Stimulated activated CD8-positive, alpha-beta memory T cell treated with anti-CD3 and anti-CD28 coated beads, Interleukin-7, amount 100 ng/mL, for 24 hours (primary cell): ENCODE measurements at regions not wholly inside any gene's neighbourhood (a gene's known extent, or its start where the extent isn't known, plus 50 kb on each side); places are given as distances from the start of the nearest gene placed in this dataset.

Experiments
- DNase-seq: peaks from one replicate; pipeline ENCODE4 v3.0.0-alpha.2; 2020; ENCODE audit warnings: low read depth

- DNase-seq: no peak
These were observed 52.5 kb upstream of the C9orf72 start for GRCh38 chr9:27625751-27626150.

DNA sequence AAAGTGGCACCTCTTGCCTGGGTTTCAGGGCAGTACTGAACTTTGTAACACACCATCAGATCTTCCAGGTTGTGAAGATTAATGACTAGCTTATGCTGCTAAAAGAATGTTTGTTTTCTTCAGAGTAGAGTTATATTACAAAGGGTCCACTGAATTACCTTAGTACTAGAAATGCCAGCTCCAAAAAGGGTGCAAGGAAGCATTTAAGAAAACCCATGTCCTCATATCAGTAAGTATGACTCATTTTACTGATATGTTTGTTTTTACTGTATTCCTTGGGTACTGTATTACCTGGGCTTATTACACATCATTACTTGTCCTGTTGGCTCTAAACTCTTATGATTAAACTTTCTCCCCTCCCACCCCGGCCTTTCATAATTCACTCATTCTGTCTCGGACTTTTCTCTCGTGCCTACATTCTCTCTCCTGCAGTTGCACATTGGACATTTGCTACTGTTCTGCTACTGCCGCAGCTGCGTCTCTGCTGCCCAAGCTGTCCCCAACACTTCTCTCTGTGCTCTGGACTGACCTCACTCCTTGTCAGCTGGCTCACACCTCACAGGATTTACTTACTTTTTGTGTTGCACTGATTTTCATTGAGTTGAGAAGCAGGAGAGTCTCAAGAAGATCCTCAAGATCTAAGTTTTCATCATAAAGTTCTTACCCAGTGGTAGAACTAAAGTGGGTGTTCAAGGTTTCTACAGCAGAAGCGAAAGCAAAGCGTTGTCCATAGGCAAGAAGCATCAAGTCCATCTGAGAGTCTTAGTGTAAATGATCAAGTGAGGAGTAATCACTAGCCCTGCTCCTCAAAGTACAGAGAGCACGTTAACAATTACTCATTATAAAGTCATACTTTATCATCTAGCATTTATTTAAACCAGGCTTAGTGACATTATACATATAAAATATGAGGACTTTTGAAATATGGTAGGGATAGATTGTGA is 53.2 kb upstream of the C9orf72 start:
- no peak for DNase-seq

DNA sequence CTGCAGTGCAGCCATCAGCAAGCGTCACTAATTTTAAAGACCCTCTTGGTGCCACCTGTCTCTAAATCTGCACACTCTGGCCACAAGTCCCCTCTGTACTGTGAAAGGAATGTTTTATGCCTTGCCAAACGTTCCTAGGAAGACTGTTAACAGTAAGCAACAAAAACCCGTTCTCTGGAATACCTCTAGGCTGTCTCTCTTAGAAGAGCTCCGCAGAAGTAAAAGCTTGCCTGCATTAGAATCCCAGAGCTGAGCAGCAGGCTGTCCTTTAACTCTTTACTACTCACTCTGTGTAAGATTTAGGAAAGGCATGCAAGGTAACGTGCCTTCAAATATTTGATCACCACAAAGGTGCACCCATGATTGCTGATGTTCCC is 53.9 kb upstream of the C9orf72 start:
- no peak for DNase-seq

- DNase-seq: no peak
These were observed 55.0 kb upstream of the C9orf72 start for GRCh38 chr9:27628311-27628710.

DNA sequence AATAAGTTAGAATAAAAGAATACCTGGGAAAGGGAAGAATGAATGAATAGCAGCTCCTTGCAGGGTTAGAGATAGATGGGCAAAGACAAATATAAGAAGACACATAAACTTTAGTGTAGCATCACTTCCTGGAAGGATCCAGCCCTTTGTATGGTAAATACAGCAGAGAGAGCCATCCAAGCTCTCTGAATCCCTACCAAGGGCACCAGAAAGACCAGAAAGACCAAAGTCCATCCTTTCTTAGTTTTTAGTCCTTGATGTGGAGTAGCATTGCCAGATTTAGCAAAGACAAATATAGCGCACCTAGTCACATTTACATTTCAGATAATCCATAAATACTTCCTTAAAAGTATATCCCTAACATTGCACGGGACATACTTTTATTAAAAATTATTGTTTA is 56.1 kb upstream of the C9orf72 start:
- DNase-seq: no peak

DNA sequence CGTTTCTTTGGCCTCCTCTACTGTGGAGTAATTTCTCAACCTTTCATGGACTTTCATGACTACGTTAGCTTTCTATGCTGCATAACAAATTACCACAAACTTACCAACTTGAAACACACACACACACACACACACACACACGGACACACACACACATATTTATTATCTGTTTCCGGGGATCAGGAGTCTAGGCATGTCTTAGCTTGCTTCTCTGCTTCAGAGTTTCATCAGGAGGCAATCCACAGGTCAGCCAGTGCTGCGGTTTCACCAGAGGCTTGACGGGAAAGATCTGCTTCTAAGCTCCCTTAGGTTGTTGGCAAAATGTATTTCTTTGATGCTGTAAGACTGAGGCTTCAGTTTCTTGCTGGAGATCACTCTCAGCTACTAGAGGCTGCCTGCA is 59.0 kb upstream of the C9orf72 start:
- DNase-seq: no peak

DNA sequence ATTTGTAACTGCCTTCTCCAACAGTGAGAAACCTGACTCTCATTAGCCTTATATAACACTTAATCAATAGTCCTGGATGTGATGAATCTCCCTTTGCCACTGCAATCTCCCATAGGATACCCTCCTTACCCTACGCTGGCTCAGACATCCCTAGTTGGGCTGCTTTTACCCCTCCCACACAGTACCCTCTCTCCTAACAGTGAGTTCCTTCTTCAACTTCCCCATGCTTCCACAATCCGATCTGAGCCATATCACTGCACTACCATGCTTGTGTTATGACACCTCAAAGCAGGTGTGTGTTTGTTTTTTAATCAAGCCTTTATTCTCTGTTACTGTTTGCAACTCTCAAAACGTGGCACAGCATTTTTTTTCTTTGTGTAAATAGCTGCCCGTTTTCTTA is 60.5 kb upstream of the C9orf72 start:
- DNase-seq: no peak

DNA sequence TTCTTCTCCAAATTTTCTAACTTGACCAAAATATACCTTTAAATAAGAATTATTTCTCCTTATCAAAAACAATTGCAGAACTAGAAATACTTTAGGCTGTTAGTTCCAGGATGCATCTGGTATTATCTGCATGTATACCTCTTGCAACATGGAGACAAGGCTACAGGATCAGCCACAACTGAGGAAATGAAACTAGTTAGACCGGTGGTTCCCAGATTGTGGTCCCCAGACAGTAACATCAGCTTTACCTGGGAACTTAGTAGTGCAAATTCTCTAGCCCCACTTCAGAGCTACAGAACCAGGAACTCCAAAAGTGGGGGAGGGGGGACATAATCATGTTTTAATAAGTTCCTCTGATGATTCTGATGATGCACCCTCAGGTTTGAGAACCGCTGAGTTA is 61.6 kb upstream of the C9orf72 start:
- no peak for DNase-seq

DNA sequence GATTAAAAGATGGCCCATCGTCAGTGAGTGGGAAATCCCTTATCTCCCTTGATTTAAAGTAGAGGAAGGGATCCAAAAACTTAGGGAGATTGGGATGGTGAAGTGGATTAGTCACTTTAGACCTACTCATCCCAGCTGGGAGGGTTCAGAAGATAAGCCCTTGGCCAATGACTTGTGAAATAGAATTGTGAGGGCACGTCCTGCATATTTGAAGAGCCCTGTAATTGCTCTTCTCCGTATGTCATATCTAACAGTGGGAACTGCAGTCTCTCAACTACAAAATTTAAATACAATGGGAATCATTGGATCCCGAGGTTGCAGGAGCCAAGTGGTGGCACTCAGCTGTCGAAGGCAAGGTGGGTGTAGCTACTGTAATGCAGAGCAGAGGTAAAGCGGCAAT is 65.4 kb upstream of the C9orf72 start:
- no peak for DNase-seq

GRCh38 chr9:27645161-27645840 is 72.0 kb upstream of the C9orf72 start:
- no peak for DNase-seq

GRCh38 chr9:27653246-27653645 is 80.0 kb upstream of the C9orf72 start:
- DNase-seq: no peak

- no peak for DNase-seq
These were observed 80.7 kb upstream of the C9orf72 start for GRCh38 chr9:27653957-27654356.

- no peak for DNase-seq
These were observed 81.5 kb upstream of the C9orf72 start for GRCh38 chr9:27654629-27655285.

DNA sequence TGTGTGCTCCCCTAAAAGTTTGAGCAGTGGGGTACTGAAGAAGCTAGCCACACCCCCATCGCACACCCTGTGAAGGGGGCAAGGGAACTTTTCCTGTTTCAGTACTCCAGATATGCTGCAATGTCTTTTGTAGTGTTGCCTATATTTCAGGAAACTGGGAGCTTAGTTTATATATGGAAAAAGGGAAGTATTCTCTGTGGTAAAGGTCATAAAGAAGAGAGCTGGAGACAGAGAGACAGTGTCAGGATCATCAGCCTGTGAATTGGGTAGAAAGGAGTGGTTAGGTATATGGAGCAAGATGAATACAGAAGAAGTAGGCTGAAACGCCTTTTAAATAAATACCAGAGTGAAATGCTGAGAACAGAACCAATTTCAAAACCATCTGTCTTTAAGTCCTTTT is 82.2 kb upstream of the C9orf72 start:
- no peak for DNase-seq

DNA sequence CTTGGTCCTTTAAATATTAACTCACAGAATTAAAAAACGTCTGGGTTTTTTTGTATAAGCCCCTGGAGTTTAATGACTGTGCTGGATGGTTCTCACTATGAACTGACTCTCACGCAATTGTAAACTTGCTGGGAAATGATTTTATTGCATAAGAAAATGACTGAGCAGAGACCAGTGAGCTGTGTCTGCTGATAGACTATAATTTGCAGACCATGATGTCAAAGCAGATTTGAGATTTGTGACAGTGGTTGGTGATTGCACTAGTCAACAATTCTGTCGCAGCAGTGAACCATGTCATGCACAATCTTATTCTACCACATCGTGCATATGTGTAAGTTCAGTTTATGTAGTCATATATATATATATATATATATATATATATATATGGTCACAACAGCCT is 85.7 kb upstream of the C9orf72 start:
- DNase-seq: no peak

DNA sequence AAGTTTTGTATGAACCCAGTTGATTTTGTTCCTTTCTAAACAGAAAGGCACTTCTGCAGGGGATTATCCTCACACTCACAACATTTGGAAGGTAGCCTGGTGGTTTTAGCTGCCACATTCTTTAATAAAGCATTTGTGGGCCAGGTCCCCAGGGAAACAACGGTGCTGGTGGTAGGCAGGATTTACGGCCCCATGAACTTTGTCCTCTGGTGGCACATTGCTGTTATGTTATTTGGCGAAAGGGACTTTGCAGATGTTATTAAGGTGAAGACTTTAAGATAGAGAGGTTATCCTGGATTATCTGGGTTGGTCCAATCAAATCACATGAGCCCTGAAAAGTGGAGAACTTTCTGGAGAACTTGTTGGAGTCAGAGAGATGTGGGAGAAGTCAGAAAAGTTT is 86.3 kb upstream of the C9orf72 start:
- DNase-seq: no peak

GRCh38 chr9:27660148-27660547 is 86.9 kb upstream of the C9orf72 start:
- no peak for DNase-seq

DNA sequence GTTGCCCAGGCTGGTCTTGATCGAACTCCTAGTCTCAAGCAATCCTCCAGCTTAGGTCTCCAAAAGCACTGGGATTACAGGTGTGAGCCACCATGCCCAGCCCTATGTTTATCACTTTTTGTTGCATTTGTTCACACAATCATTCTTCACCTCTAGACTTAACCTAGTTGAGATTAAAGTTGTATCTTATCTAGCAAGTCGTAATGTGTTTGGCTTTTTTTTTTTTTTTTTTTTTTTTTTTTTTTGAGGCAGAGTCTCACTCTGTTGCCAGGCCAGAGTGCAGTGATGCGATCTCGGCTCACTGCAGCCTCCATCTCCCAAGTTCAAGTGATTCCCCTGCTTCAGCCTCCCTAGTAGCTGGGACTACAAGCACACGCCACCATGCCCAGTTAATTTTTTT is 90.2 kb upstream of the C9orf72 start:
- no peak for DNase-seq

DNA sequence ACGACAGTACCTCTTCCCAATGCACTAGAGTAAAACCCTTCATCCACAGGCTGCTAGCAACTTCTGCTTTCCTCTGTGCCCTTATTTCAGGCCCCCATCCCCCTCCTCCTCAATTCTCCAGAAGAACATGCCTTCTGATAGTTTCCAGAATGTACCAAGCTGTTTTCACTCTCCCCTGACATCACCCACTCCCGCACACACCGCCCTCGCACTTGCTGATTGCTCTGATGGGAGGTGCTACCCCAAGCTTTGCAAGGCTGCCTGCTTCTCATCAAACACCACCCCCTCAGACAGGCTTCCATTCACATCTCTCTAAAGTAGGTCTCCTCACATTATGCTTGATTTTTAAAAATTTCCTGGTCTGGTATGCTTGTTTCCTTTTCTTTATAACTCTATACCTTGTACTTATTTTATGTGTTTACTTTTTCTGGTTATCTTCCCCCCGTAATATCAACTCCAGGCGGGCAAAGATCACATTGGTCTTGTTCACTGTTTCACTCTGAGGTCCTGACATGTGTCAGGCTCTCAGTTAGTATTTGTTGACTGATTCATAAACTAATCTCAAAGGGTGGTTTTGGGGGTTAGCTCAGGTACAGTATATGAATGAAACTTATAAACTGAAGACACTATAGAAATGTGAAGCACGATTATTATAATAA is 91.0 kb upstream of the C9orf72 start:
- DNase-seq: no peak

- DNase-seq: no peak
These were observed 91.9 kb upstream of the C9orf72 start for GRCh38 chr9:27665136-27665535.

- no peak for DNase-seq
These were observed 95.0 kb upstream of the C9orf72 start for GRCh38 chr9:27668280-27668679.

GRCh38 chr9:27671636-27672035 is 98.4 kb upstream of the C9orf72 start:
- no peak for DNase-seq

- no peak for DNase-seq
These were observed 99.4 kb upstream of the C9orf72 start for GRCh38 chr9:27672718-27673117.
